Activated gamma-delta T cell treated with anti-CD3 and anti-CD28 coated beads, Interleukin-2, amount 50 U/mL, for 16 hours (primary cell): ENCODE measurements at regions not wholly inside any gene's neighbourhood (a gene's known extent, or its start where the extent isn't known, plus 50 kb on each side); places are given as distances from the start of the nearest gene placed in this dataset.
"Not testable (repeated sequence)": the region's sequence is repeated elsewhere in the genome, so short reads cannot be mapped to it uniquely, and the experiment has no call there.

Experiments used
- DNase-seq: peaks from one replicate; pipeline ENCODE4 v3.0.0-alpha.2; 2020; ENCODE audit warnings: low read depth

- not testable (repeated sequence) for DNase-seq
Observed at GRCh38 chr1:91095321-91095720, 73.5 kb upstream of the ZNF644 start.

- DNase-seq = no peak
Observed at GRCh38 chr1:91092503-91092902, 70.7 kb upstream of the ZNF644 start.

GRCh38 chr1:91091812-91092211 is 70.0 kb upstream of the ZNF644 start:
- DNase-seq = no peak

GRCh38 chr1:91080650-91081049 is 58.8 kb upstream of the ZNF644 start:
- no peak for DNase-seq

- DNase-seq = no peak
Observed at GRCh38 chr1:91078859-91079258, 57.0 kb upstream of the ZNF644 start.

- DNase-seq = no peak
Observed at GRCh38 chr1:91076834-91077233, 55.0 kb upstream of the ZNF644 start.

GRCh38 chr1:91075233-91076135 is 53.6 kb upstream of the ZNF644 start:
- no peak for DNase-seq

GRCh38 chr1:91073299-91073698 is 51.5 kb upstream of the ZNF644 start:
- no peak for DNase-seq

GRCh38 chr1:91071838-91072237 is 50.0 kb upstream of the ZNF644 start:
- DNase-seq = no peak
